Endothelial cell of umbilical vein (primary cell): ENCODE measurements at regions not wholly inside any gene's neighbourhood (a gene's known extent, or its start where the extent isn't known, plus 50 kb on each side); places are given as distances from the start of the nearest gene placed in this dataset.

Experiments
- CTCF ChIP-seq, 2 donors: IDR thresholded peaks; 1 replicate in 1 of 2; 2 replicates in 1 of 2; pipeline ENCODE4 v1.5.1; 2011; ENCODE audit warnings: low read length in 2 of 2, mild to moderate bottlenecking in 2 of 2, moderate library complexity in 2 of 2, control low read depth in 1 of 2, inconsistent platforms in 1 of 2, low read depth in 1 of 2; ENCODE audit not compliant: insufficient read depth in 1 of 2; ENCODE audit errors: extremely low read depth in 1 of 2
- EZH2 ChIP-seq: IDR thresholded peaks from 2 replicates; pipeline ENCODE4 v1.6.1; 2012; ENCODE audit warnings: borderline replicate concordance, low read depth, mild to moderate bottlenecking, moderate library complexity, low read length, inconsistent platforms; ENCODE audit not compliant: severe bottlenecking
- JUN ChIP-seq: IDR thresholded peaks from 2 replicates; pipeline ENCODE4 v1.6.1; 2011; ENCODE audit warnings: borderline replicate concordance, low read depth; ENCODE audit not compliant: insufficient read length, insufficient read depth
- POLR2A ChIP-seq: IDR thresholded peaks from 2 replicates; pipeline ENCODE4 v1.6.1; 2012; ENCODE audit warnings: low read depth, mild to moderate bottlenecking, control low read depth, low read length
- POLR2AphosphoS5 ChIP-seq: IDR thresholded peaks from 2 replicates; pipeline ENCODE4 v1.6.1; 2012; ENCODE audit warnings: low read depth, mild to moderate bottlenecking, control low read depth, low read length, moderate library complexity; ENCODE audit not compliant: insufficient read depth

GRCh38 chr7:9960460-9960859, 1013.2 kb upstream of the PHF14 start:
- TF ChIP-seq CTCF (IDR thresholded peaks at IDR 0.05; ENCODE audit: extremely low read depth in 1 of 2, insufficient read depth in 1 of 2, low read depth in 1 of 2, low read length in 2 of 2) (no peak), POLR2AphosphoS5 (no peak), POLR2A (no peak), EZH2 (no peak), JUN (no peak)
